Liver (tissue), 8 donors: ENCODE measurements at regions not wholly inside any gene's neighbourhood (a gene's known extent, or its start where the extent isn't known, plus 50 kb on each side); places are given as distances from the start of the nearest gene placed in this dataset.

Experiments used
- DNase-seq: peaks from one replicate; pipeline ENCODE4 v3.0.0-alpha.2; 2017; ENCODE audit warnings: low spot score
- H3K27ac ChIP-seq, 2 donors: one replicate each; pipeline ENCODE4 v1.7.0; 2013; ENCODE audit warnings: inconsistent platforms in 2 of 2, low read length in 2 of 2, control low read depth in 1 of 2, low read depth in 1 of 2, mild to moderate bottlenecking in 1 of 2
- H3K27me3 ChIP-seq, 4 donors: one replicate each; pipeline versions ENCODE4 v1.6.1 to v1.7.0; 2013; ENCODE audit warnings: low read length in 3 of 4, inconsistent platforms in 1 of 4, mild to moderate bottlenecking in 1 of 4, moderate library complexity in 1 of 4; ENCODE audit not compliant: control insufficient read depth in 4 of 4, insufficient read depth in 4 of 4
- H3K36me3 ChIP-seq, 4 donors: one replicate each; pipeline versions ENCODE4 v1.6.1 to v1.7.0; 2013; ENCODE audit warnings: low read length in 3 of 4, mild to moderate bottlenecking in 3 of 4, low read depth in 1 of 4, moderate library complexity in 1 of 4; ENCODE audit not compliant: control insufficient read depth in 4 of 4, insufficient read depth in 3 of 4
- H3K4me1 ChIP-seq, 4 donors: one replicate each; pipeline versions ENCODE4 v1.6.1 to v1.7.0; 2013; ENCODE audit warnings: low read length in 3 of 4, mild to moderate bottlenecking in 3 of 4, moderate library complexity in 1 of 4; ENCODE audit not compliant: control insufficient read depth in 4 of 4, insufficient read depth in 4 of 4
- H3K4me3 ChIP-seq, 3 donors: one replicate each; pipeline versions ENCODE4 v1.6.1 to v1.7.0; 2013; ENCODE audit warnings: low read length in 3 of 3, control low read depth in 1 of 3, low read depth in 1 of 3, mild to moderate bottlenecking in 1 of 3
- H3K9ac ChIP-seq, 2 donors: one replicate each; pipeline ENCODE4 v1.7.0; 2013; ENCODE audit warnings: low read length in 2 of 2, mild to moderate bottlenecking in 2 of 2, moderate library complexity in 2 of 2, control low read depth in 1 of 2, low read depth in 1 of 2
- H3K9me3 ChIP-seq, 4 donors: one replicate each; pipeline versions ENCODE4 v1.6.1 to v1.7.0; 2013; ENCODE audit warnings: low read length in 3 of 4; ENCODE audit not compliant: control insufficient read depth in 4 of 4
- EGR1 ChIP-seq, 2 donors: IDR thresholded peaks; 2 replicates each; pipeline ENCODE4 v1.6.1; 2016 to 2018; ENCODE audit warnings: antibody characterized with exemption in 2 of 2, low read depth in 2 of 2
- FOXA1 ChIP-seq: IDR thresholded peaks from 2 replicates; pipeline ENCODE4 v1.6.1; 2016; ENCODE audit warnings: antibody characterized with exemption
- FOXA2 ChIP-seq: IDR thresholded peaks from 2 replicates; pipeline ENCODE4 v1.6.1; 2016; ENCODE audit warnings: antibody characterized with exemption
- GABPA ChIP-seq, 2 donors: IDR thresholded peaks in 1 of 2; conservative IDR thresholded peaks in 1 of 2; 2 replicates each; pipeline ENCODE4 v1.6.1; 2016; ENCODE audit warnings: antibody characterized with exemption in 2 of 2, mild to moderate bottlenecking in 1 of 2, moderate library complexity in 1 of 2
- HNF4A ChIP-seq, 2 donors: conservative IDR thresholded peaks; 2 replicates each; pipeline ENCODE4 v1.6.1; 2016; ENCODE audit warnings: antibody characterized with exemption in 2 of 2, mild to moderate bottlenecking in 2 of 2
- HNF4G ChIP-seq: IDR thresholded peaks from 2 replicates; pipeline ENCODE4 v1.6.1; 2016; ENCODE audit warnings: antibody characterized with exemption
- JUND ChIP-seq, 2 donors: IDR thresholded peaks; 2 replicates each; pipeline ENCODE4 v1.6.1; 2016; ENCODE audit warnings: antibody characterized with exemption in 2 of 2
- NR2F2 ChIP-seq: IDR thresholded peaks from 2 replicates; pipeline ENCODE4 v1.6.1; 2016; ENCODE audit warnings: antibody characterized with exemption
- RAD21 ChIP-seq, 2 donors: IDR thresholded peaks; 2 replicates each; pipeline ENCODE4 v1.6.1; 2016; ENCODE audit warnings: antibody characterized with exemption in 2 of 2, mild to moderate bottlenecking in 2 of 2
- RXRA ChIP-seq, 2 donors: IDR thresholded peaks; 2 replicates each; pipeline ENCODE4 v1.6.1; 2017 to 2018; ENCODE audit warnings: antibody characterized with exemption in 2 of 2, mild to moderate bottlenecking in 1 of 2
- SP1 ChIP-seq: IDR thresholded peaks from 2 replicates; pipeline ENCODE4 v1.6.1; 2018; ENCODE audit warnings: antibody characterized with exemption, mild to moderate bottlenecking
- TAF1 ChIP-seq: conservative IDR thresholded peaks from 2 replicates; pipeline ENCODE4 v1.6.1; 2016; ENCODE audit warnings: antibody characterized with exemption, mild to moderate bottlenecking
- YY1 ChIP-seq: IDR thresholded peaks from 2 replicates; pipeline ENCODE4 v1.6.1; 2016; ENCODE audit warnings: antibody characterized with exemption, mild to moderate bottlenecking
- WGBS: extraction: QIAGEN DNeasy Blood & Tissue Kit; methylation state at CpG from one replicate; pipeline ENCODE4 v1.1.7; 2013; 5-methylcytosine and 5-hydroxymethylcytosine counted together
- TF ChIP-seq, protein P1 (sequence below): IDR thresholded peaks from 2 replicates; pipeline ENCODE4 v1.6.1; 2016; ENCODE audit warnings: antibody characterized with exemption
- TF ChIP-seq, protein P2 (sequence below): IDR thresholded peaks from 2 replicates; pipeline ENCODE4 v1.6.1; 2016; ENCODE audit warnings: antibody characterized with exemption
- TF ChIP-seq, protein P3 (sequence below): IDR thresholded peaks from 2 replicates; pipeline ENCODE4 v1.6.1; 2016; ENCODE audit warnings: antibody characterized with exemption, mild to moderate bottlenecking
- TF ChIP-seq, protein P4 (sequence below): IDR thresholded peaks from 2 replicates; pipeline ENCODE4 v1.6.1; 2016; ENCODE audit warnings: antibody characterized with exemption
- TF ChIP-seq, protein P5 (sequence below): fragments of 150-350 bp; IDR thresholded peaks from 2 replicates; pipeline ENCODE4 v1.5.1; 2017; ENCODE audit warnings: improper control_type of control experiment, low read depth, low read length; ENCODE audit not compliant: missing input control
- donor health status: healthy.
- donor health status: healthy.
- donor health status: healthy.
- donor health status: healthy.
- donor health status: healthy.

DNA sequence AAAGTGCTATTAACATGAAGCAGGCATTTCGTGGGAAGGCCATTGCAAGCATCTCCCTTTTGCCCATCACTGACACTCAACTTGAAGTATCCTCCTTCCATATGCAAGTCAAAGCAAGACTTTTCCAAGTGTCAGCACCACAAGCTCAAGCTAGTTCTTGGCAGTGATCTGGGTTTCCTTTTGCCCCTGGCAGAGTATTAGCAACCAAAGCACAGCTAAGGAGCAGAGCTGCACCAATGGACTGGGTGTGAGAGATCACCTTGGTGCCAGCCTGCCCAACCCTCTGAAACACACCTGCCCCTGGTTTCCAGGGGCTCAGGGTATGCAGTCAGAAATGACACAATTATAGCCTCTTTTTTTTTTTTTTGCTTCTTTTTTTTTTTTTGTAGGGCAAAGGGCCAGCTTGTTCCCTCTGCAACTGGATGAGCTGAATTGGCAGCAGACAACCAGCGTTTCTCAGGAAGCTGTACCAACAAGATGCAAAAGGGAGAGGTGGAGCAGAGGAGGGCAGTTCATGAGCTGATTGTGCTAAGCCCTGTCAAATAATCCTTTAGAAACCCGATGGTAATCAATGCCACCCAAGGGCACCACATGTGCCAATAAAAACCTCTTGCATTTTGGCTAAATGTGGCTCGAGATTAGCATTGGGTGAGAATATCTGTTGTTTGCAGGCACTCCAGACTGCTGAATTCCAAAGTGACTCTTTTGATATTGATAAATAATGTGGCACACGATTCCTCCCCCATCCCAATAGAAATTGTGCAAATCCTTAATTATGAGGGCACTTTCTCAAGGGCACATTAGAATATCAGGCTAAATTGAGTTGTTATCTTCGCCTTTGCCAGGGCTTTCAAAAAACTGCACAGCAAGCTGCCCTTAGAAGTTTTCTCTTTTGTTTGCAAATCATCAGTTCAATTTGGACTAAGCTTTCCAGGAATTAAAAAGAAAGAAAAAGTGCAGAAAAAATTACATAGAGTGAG lies 192.4 kb downstream of the GAS1 start:
- TF ChIP-seq, protein P1, sequence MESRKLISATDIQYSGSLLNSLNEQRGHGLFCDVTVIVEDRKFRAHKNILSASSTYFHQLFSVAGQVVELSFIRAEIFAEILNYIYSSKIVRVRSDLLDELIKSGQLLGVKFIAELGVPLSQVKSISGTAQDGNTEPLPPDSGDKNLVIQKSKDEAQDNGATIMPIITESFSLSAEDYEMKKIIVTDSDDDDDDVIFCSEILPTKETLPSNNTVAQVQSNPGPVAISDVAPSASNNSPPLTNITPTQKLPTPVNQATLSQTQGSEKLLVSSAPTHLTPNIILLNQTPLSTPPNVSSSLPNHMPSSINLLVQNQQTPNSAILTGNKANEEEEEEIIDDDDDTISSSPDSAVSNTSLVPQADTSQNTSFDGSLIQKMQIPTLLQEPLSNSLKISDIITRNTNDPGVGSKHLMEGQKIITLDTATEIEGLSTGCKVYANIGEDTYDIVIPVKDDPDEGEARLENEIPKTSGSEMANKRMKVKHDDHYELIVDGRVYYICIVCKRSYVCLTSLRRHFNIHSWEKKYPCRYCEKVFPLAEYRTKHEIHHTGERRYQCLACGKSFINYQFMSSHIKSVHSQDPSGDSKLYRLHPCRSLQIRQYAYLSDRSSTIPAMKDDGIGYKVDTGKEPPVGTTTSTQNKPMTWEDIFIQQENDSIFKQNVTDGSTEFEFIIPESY: no peak
- TF ChIP-seq, protein P2, sequence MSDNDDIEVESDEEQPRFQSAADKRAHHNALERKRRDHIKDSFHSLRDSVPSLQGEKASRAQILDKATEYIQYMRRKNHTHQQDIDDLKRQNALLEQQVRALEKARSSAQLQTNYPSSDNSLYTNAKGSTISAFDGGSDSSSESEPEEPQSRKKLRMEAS: no peak
- TF ChIP-seq, protein P3, sequence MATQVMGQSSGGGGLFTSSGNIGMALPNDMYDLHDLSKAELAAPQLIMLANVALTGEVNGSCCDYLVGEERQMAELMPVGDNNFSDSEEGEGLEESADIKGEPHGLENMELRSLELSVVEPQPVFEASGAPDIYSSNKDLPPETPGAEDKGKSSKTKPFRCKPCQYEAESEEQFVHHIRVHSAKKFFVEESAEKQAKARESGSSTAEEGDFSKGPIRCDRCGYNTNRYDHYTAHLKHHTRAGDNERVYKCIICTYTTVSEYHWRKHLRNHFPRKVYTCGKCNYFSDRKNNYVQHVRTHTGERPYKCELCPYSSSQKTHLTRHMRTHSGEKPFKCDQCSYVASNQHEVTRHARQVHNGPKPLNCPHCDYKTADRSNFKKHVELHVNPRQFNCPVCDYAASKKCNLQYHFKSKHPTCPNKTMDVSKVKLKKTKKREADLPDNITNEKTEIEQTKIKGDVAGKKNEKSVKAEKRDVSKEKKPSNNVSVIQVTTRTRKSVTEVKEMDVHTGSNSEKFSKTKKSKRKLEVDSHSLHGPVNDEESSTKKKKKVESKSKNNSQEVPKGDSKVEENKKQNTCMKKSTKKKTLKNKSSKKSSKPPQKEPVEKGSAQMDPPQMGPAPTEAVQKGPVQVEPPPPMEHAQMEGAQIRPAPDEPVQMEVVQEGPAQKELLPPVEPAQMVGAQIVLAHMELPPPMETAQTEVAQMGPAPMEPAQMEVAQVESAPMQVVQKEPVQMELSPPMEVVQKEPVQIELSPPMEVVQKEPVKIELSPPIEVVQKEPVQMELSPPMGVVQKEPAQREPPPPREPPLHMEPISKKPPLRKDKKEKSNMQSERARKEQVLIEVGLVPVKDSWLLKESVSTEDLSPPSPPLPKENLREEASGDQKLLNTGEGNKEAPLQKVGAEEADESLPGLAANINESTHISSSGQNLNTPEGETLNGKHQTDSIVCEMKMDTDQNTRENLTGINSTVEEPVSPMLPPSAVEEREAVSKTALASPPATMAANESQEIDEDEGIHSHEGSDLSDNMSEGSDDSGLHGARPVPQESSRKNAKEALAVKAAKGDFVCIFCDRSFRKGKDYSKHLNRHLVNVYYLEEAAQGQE: no peak
- TF ChIP-seq YY1 (no peak), FOXA2 (no peak), HNF4G (no peak), NR2F2 (no peak), RAD21 (IDR thresholded peaks at IDR 0.05) (no peak), RXRA (IDR thresholded peaks at IDR 0.05) (no peak), SP1 (no peak), EGR1 (IDR thresholded peaks at IDR 0.05; ENCODE audit: low read depth in 2 of 2) (no peak), GABPA (IDR thresholded peaks at IDR 0.05 in 1 of 2, conservative IDR thresholded peaks at IDR 0.05 in 1 of 2) (no peak), TAF1 (no peak), JUND (IDR thresholded peaks at IDR 0.05) (no peak), FOXA1 (no peak), HNF4A (conservative IDR thresholded peaks at IDR 0.05) (no peak)
- TF ChIP-seq, protein P4, sequence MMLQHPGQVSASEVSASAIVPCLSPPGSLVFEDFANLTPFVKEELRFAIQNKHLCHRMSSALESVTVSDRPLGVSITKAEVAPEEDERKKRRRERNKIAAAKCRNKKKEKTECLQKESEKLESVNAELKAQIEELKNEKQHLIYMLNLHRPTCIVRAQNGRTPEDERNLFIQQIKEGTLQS: no peak
- TF ChIP-seq, protein P5, sequence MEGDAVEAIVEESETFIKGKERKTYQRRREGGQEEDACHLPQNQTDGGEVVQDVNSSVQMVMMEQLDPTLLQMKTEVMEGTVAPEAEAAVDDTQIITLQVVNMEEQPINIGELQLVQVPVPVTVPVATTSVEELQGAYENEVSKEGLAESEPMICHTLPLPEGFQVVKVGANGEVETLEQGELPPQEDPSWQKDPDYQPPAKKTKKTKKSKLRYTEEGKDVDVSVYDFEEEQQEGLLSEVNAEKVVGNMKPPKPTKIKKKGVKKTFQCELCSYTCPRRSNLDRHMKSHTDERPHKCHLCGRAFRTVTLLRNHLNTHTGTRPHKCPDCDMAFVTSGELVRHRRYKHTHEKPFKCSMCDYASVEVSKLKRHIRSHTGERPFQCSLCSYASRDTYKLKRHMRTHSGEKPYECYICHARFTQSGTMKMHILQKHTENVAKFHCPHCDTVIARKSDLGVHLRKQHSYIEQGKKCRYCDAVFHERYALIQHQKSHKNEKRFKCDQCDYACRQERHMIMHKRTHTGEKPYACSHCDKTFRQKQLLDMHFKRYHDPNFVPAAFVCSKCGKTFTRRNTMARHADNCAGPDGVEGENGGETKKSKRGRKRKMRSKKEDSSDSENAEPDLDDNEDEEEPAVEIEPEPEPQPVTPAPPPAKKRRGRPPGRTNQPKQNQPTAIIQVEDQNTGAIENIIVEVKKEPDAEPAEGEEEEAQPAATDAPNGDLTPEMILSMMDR: no peak

More for the DNA sequence above, 192.4 kb downstream of the GAS1 start:
- WGBS: 56% methylated on average over 6 of the region's 6 CpGs
- peaks cover 0 to 2% (median 0%) of the 10 kb centered on the region in 4 donors for H3K27me3 ChIP-seq
- no peaks in the 10 kb centered on the region for H3K36me3 ChIP-seq
- no peak overlapping the region for H3K27ac ChIP-seq
- H3K4me1 ChIP-seq: no peaks in the 10 kb centered on the region
- no peak for DNase-seq
- no peaks in the 10 kb centered on the region for H3K9me3 ChIP-seq
- H3K4me3 ChIP-seq: no peak overlapping the region
- no peak overlapping the region for H3K9ac ChIP-seq
